H9 (cell line): ENCODE measurements at regions not wholly inside any gene's neighbourhood (a gene's known extent, or its start where the extent isn't known, plus 50 kb on each side); places are given as distances from the start of the nearest gene placed in this dataset.

Experiments used
- DNase-seq: peaks from one replicate; pipeline ENCODE4 v3.0.0-alpha.2; 2017
- H2AFZ ChIP-seq: one replicate; pipeline ENCODE4 v1.6.1; 2013; ENCODE audit warnings: mild to moderate bottlenecking, low read length, control low read depth, moderate library complexity
- H2AK5ac ChIP-seq: 2 replicates; pipeline ENCODE4 v1.6.1; 2013; ENCODE audit warnings: low read length, control low read depth, mixed read lengths; ENCODE audit not compliant: insufficient read length
- H2BK120ac ChIP-seq: one replicate; pipeline ENCODE4 v1.6.1; 2013; ENCODE audit warnings: low read depth, mild to moderate bottlenecking, low read length, control low read depth, inconsistent platforms; ENCODE audit not compliant: poor library complexity, severe bottlenecking
- H2BK12ac ChIP-seq: 2 replicates; pipeline ENCODE4 v1.6.1; 2013; ENCODE audit warnings: low read length, control low read depth, mixed read lengths, low read depth; ENCODE audit not compliant: insufficient read length
- H2BK15ac ChIP-seq: 2 replicates; pipeline ENCODE4 v1.6.1; 2013; ENCODE audit warnings: low read depth, low read length, control low read depth
- H2BK20ac ChIP-seq: one replicate; pipeline ENCODE4 v1.6.1; 2013; ENCODE audit warnings: low read depth, mild to moderate bottlenecking, low read length, control low read depth, inconsistent platforms; ENCODE audit not compliant: poor library complexity, severe bottlenecking
- H2BK5ac ChIP-seq: 2 replicates; pipeline ENCODE4 v1.6.1; 2013; ENCODE audit warnings: low read length, control low read depth, mixed read lengths; ENCODE audit not compliant: insufficient read length
- H3K14ac ChIP-seq: 2 replicates; pipeline ENCODE4 v1.6.1; 2013; ENCODE audit warnings: low read length, control low read depth; ENCODE audit not compliant: insufficient read depth
- H3K18ac ChIP-seq: 2 replicates; pipeline ENCODE4 v1.6.1; 2013; ENCODE audit warnings: low read depth, mild to moderate bottlenecking, mixed read lengths, low read length, control low read depth; ENCODE audit not compliant: insufficient read length
- H3K23ac ChIP-seq: 2 replicates; pipeline ENCODE4 v1.6.1; 2013; ENCODE audit warnings: low read length, control low read depth, mixed read lengths, low read depth; ENCODE audit not compliant: insufficient read length
- H3K23me2 ChIP-seq: 2 replicates; pipeline ENCODE4 v1.6.1; 2013; ENCODE audit warnings: low read depth, mild to moderate bottlenecking, mixed read lengths, low read length, control low read depth; ENCODE audit not compliant: insufficient read length, poor library complexity, severe bottlenecking
- H3K27ac ChIP-seq: 2 replicates; pipeline ENCODE4 v1.5.1; 2013; ENCODE audit warnings: low read length, control low read depth, mixed read lengths, low read depth; ENCODE audit not compliant: insufficient read length
- H3K27me3 ChIP-seq: 2 replicates; pipeline ENCODE4 v1.6.1; 2013; ENCODE audit warnings: low read length, control low read depth, inconsistent platforms; ENCODE audit not compliant: insufficient read depth
- H3K4ac ChIP-seq: 2 replicates; pipeline ENCODE4 v1.6.1; 2013; ENCODE audit warnings: low read depth, mild to moderate bottlenecking, control low read depth, inconsistent platforms, low read length, moderate library complexity
- H3K4me1 ChIP-seq: 2 replicates; pipeline ENCODE4 v1.6.1; 2013; ENCODE audit warnings: low read length, control low read depth, inconsistent platforms; ENCODE audit not compliant: insufficient read depth
- H3K4me2 ChIP-seq: 2 replicates; pipeline ENCODE4 v1.6.1; 2013; ENCODE audit warnings: low read length, control low read depth, mixed read lengths; ENCODE audit not compliant: insufficient read length, insufficient read depth
- H3K56ac ChIP-seq: 2 replicates; pipeline ENCODE4 v1.6.1; 2013; ENCODE audit warnings: low read depth, mild to moderate bottlenecking, mixed read lengths, low read length, control low read depth; ENCODE audit not compliant: insufficient read length
- H3K79me1 ChIP-seq: 2 replicates; pipeline ENCODE4 v1.6.1; 2013; ENCODE audit warnings: low read depth, mild to moderate bottlenecking, moderate library complexity, low read length, control low read depth, inconsistent platforms; ENCODE audit not compliant: insufficient read depth, poor library complexity, severe bottlenecking
- H3K79me2 ChIP-seq: 2 replicates; pipeline ENCODE4 v1.6.1; 2013; ENCODE audit warnings: low read length, control low read depth, inconsistent platforms; ENCODE audit not compliant: insufficient read depth
- H3K9ac ChIP-seq: 2 replicates; pipeline ENCODE4 v1.6.1; 2013; ENCODE audit warnings: low read length, control low read depth, mixed read lengths; ENCODE audit not compliant: insufficient read length; ENCODE audit errors: extremely low read depth
- H3K9me3 ChIP-seq: one replicate; pipeline ENCODE4 v1.6.1; 2013; ENCODE audit warnings: low read depth, low read length, inconsistent platforms; ENCODE audit not compliant: control insufficient read depth
- H3T11ph ChIP-seq: one replicate; pipeline ENCODE4 v1.6.1; 2013; ENCODE audit warnings: mild to moderate bottlenecking, low read length, control low read depth, inconsistent platforms
- H4K20me1 ChIP-seq: one replicate; pipeline ENCODE4 v1.6.1; 2013; ENCODE audit not compliant: control insufficient read depth, insufficient read length, insufficient read depth
- H4K5ac ChIP-seq: 2 replicates; pipeline ENCODE4 v1.6.1; 2013; ENCODE audit warnings: low read depth, mild to moderate bottlenecking, mixed read lengths, low read length, control low read depth; ENCODE audit not compliant: insufficient read length
- H4K8ac ChIP-seq: replicated peaks from 2 replicates; pipeline ENCODE4 v1.6.1; 2013; ENCODE audit warnings: low read length, control low read depth, mixed read lengths, low read depth; ENCODE audit not compliant: insufficient read length
- H4K91ac ChIP-seq: 2 replicates; pipeline ENCODE4 v1.6.1; 2013; ENCODE audit warnings: low read depth, mild to moderate bottlenecking, moderate library complexity, mixed read lengths, low read length, control low read depth; ENCODE audit not compliant: insufficient read length
- H3K27ac Mint-ChIP-seq, 3 experiments: 2 replicates in 2 of 3; 3 replicates in 1 of 3; pipeline ENCODE4 v1.8.0; 2020 to 2021; ENCODE audit warnings: mixed read lengths in 3 of 3, mild to moderate bottlenecking in 1 of 3, moderate library complexity in 1 of 3
- H3K27me3 Mint-ChIP-seq: 2 replicates; pipeline ENCODE4 v1.8.0; 2021; ENCODE audit warnings: low read depth, mild to moderate bottlenecking, moderate library complexity, mixed read lengths
- H3K36me3 Mint-ChIP-seq, 3 experiments: 2 replicates in 2 of 3; 3 replicates in 1 of 3; pipeline ENCODE4 v1.8.0; 2020 to 2021; ENCODE audit warnings: low read depth in 3 of 3, mixed read lengths in 3 of 3; ENCODE audit not compliant: insufficient read depth in 1 of 3
- H3K4me1 Mint-ChIP-seq, 2 experiments: 2 replicates each; pipeline ENCODE4 v1.8.0; 2020; ENCODE audit warnings: mixed read lengths in 2 of 2
- H3K4me3 Mint-ChIP-seq, 2 experiments: 2 replicates in 1 of 2; 3 replicates in 1 of 2; pipeline ENCODE4 v1.8.0; 2020 to 2021; ENCODE audit warnings: mild to moderate bottlenecking in 2 of 2, mixed read lengths in 2 of 2, moderate library complexity in 1 of 2
- H3K9me3 Mint-ChIP-seq, 2 experiments: 2 replicates in 1 of 2; 3 replicates in 1 of 2; pipeline ENCODE4 v1.8.0; 2020; ENCODE audit warnings: mild to moderate bottlenecking in 2 of 2, mixed read lengths in 2 of 2, moderate library complexity in 1 of 2
- WGBS: extraction: QIAGEN DNeasy Blood & Tissue Kit; methylation state at CpG from one replicate; pipeline ENCODE4 v1.1.7; 2013; ENCODE audit warnings: missing lambda C conversion rate, low lambda C conversion rate, mixed read lengths; ENCODE audit not compliant: insufficient read length; ENCODE audit errors: extremely low coverage; 5-methylcytosine and 5-hydroxymethylcytosine counted together
- TF ChIP-seq, protein P1 (sequence below): fragments of 200-600 bp; sonication (generic); conservative IDR thresholded peaks from 3 replicates; pipeline ENCODE4 v1.8.0; 2021; ENCODE audit warnings: antibody characterized with exemption, mild to moderate bottlenecking

DNA sequence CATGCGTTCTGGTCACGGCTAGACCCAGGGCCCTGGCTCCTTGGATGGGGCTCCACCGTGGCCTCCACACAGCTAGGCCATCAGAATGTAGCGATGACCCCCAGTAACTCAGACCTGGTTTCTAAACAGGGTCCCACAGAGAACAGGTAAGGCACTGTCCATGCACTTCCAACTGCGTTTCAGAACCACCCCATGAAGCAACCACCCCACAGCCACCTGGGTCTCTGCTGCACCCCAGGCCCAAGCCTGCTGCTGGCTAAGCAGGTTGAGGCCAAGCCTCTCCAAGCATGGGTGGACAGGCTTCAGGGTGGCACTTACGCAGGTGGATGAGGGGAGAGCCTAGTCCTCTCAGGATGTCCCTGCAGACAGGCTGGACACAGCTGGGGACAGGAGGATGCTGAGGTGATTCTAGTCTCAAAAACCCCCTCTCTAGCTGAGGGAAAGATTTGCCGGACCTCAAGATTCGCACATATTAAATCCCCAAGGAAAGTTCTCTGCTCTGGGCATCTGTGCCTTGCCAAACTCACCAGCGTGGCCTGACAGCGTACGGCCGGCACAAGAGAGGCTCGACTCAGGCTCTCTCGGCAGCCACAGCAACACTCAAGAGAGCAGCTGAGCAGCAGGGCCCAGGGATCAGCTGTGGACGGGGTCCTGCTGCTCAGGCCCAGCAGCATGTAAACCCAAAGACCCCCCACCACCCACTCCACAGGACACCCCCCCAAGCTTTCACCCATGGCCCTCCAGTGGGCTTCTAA lies 141.6 kb downstream of the CRYBB2 start:
- WGBS: no CpG with 5 or more reads among the region's 15 CpGs
- no peak for DNase-seq

More for the DNA sequence above, 141.6 kb downstream of the CRYBB2 start:
- Mint-ChIP-seq H3K36me3 (peaks cover 9 to 18% (median 10%) of the 10 kb centered on the region in 3 experiments), H3K27ac (no peak overlapping the region), H3K4me1 (no peaks in the 10 kb centered on the region), H3K4me3 (no peak overlapping the region), H3K27me3 (no peaks in the 10 kb centered on the region), H3K9me3 (no peaks in the 10 kb centered on the region)
- H3K23ac ChIP-seq: no peak overlapping the region
- no peak overlapping the region for H3K14ac ChIP-seq
- TF ChIP-seq, protein P1, sequence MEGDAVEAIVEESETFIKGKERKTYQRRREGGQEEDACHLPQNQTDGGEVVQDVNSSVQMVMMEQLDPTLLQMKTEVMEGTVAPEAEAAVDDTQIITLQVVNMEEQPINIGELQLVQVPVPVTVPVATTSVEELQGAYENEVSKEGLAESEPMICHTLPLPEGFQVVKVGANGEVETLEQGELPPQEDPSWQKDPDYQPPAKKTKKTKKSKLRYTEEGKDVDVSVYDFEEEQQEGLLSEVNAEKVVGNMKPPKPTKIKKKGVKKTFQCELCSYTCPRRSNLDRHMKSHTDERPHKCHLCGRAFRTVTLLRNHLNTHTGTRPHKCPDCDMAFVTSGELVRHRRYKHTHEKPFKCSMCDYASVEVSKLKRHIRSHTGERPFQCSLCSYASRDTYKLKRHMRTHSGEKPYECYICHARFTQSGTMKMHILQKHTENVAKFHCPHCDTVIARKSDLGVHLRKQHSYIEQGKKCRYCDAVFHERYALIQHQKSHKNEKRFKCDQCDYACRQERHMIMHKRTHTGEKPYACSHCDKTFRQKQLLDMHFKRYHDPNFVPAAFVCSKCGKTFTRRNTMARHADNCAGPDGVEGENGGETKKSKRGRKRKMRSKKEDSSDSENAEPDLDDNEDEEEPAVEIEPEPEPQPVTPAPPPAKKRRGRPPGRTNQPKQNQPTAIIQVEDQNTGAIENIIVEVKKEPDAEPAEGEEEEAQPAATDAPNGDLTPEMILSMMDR: no peak
- H3K79me2 ChIP-seq: no peaks in the 10 kb centered on the region
- no peak overlapping the region for H3K4ac ChIP-seq
- no peak overlapping the region for H3K56ac ChIP-seq
- no peak overlapping the region for H3K4me2 ChIP-seq
- H2AFZ ChIP-seq: no peak overlapping the region
- no peak overlapping the region for H2BK120ac ChIP-seq
- no peak overlapping the region for H2BK20ac ChIP-seq
- no peak overlapping the region for H2BK5ac ChIP-seq
- H3K9ac ChIP-seq: no peak overlapping the region
- no peak overlapping the region for H4K91ac ChIP-seq
- no peaks in the 10 kb centered on the region for H3K27me3 ChIP-seq
- H3K23me2 ChIP-seq: no peaks in the 10 kb centered on the region
- H4K5ac ChIP-seq: no peak overlapping the region
- no peak overlapping the region for H2AK5ac ChIP-seq
- no peak overlapping the region for H3K27ac ChIP-seq
- H2BK15ac ChIP-seq: no peak overlapping the region
- H3K4me1 ChIP-seq: no peaks in the 10 kb centered on the region
- no peak overlapping the region for H2BK12ac ChIP-seq
- no peak overlapping the region for H3T11ph ChIP-seq
- H3K18ac ChIP-seq: no peak overlapping the region
- H4K8ac ChIP-seq: no peak overlapping the region
- H3K79me1 ChIP-seq: no peaks in the 10 kb centered on the region
- no peaks in the 10 kb centered on the region for H3K9me3 ChIP-seq
- H4K20me1 ChIP-seq: no peaks in the 10 kb centered on the region
